H1 (cell line): ENCODE measurements at regions not wholly inside any gene's neighbourhood (a gene's known extent, or its start where the extent isn't known, plus 50 kb on each side); places are given as distances from the start of the nearest gene placed in this dataset.

ENCODE experiments used
- RAD21 ChIP-seq, 2 experiments: IDR thresholded peaks in 1 of 2; conservative IDR thresholded peaks in 1 of 2; 2 replicates each; pipeline ENCODE4 v1.6.1; 2011; ENCODE audit warnings: low read depth in 2 of 2, low read length in 2 of 2, improper control_type of control experiment in 1 of 2, inconsistent platforms in 1 of 2, mild to moderate bottlenecking in 1 of 2, moderate library complexity in 1 of 2
- TF ChIP-seq, protein P1 (sequence below), 3 experiments: IDR thresholded peaks; 1 replicate in 2 of 3; 2 replicates in 1 of 3; pipeline versions ENCODE4 v1.5.1 to v1.6.1; 2011; ENCODE audit warnings: low read length in 3 of 3, mild to moderate bottlenecking in 3 of 3, inconsistent platforms in 2 of 3, low read depth in 1 of 3, moderate library complexity in 1 of 3; ENCODE audit not compliant: insufficient read depth in 1 of 3; ENCODE audit errors: control extremely low read depth in 1 of 3
- TF ChIP-seq, protein P2 (sequence below): IDR thresholded peaks from 2 replicates; pipeline ENCODE4 v1.6.1; 2011; ENCODE audit warnings: low read length, improper control_type of control experiment

- TF ChIP-seq, protein P1, sequence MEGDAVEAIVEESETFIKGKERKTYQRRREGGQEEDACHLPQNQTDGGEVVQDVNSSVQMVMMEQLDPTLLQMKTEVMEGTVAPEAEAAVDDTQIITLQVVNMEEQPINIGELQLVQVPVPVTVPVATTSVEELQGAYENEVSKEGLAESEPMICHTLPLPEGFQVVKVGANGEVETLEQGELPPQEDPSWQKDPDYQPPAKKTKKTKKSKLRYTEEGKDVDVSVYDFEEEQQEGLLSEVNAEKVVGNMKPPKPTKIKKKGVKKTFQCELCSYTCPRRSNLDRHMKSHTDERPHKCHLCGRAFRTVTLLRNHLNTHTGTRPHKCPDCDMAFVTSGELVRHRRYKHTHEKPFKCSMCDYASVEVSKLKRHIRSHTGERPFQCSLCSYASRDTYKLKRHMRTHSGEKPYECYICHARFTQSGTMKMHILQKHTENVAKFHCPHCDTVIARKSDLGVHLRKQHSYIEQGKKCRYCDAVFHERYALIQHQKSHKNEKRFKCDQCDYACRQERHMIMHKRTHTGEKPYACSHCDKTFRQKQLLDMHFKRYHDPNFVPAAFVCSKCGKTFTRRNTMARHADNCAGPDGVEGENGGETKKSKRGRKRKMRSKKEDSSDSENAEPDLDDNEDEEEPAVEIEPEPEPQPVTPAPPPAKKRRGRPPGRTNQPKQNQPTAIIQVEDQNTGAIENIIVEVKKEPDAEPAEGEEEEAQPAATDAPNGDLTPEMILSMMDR (IDR thresholded peaks at IDR 0.05; ENCODE audit: control extremely low read depth in 1 of 3, insufficient read depth in 1 of 3, low read depth in 1 of 3, low read length in 3 of 3): no peak
- TF ChIP-seq, protein P2, sequence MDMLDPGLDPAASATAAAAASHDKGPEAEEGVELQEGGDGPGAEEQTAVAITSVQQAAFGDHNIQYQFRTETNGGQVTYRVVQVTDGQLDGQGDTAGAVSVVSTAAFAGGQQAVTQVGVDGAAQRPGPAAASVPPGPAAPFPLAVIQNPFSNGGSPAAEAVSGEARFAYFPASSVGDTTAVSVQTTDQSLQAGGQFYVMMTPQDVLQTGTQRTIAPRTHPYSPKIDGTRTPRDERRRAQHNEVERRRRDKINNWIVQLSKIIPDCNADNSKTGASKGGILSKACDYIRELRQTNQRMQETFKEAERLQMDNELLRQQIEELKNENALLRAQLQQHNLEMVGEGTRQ: no peak
- no peak for TF ChIP-seq RAD21 (IDR thresholded peaks at IDR 0.05 in 1 of 2, conservative IDR thresholded peaks at IDR 0.05 in 1 of 2; ENCODE audit: low read depth in 2 of 2, low read length in 2 of 2)
Observed at GRCh38 chr13:65889368-65889767, 1340.8 kb downstream of the PCDH9 start.
